ENCODE measurements at regions not wholly inside any gene's neighbourhood (a gene's known extent, or its start where the extent isn't known, plus 50 kb on each side); places are given as distances from the start of the nearest gene placed in this dataset.
"Not testable (repeated sequence)": the region's sequence is repeated elsewhere in the genome, so short reads cannot be mapped to it uniquely, and the experiment has no call there.

- no peak for DNase-seq (ENCODE audit: low spot score)
Measured at GRCh38 chr16:11416228-11417001, 71.2 kb downstream of the RMI2 start.

GRCh38 chr16:11417487-11417886 lies 72.2 kb downstream of the RMI2 start:
- DNase-seq (ENCODE audit: low spot score): no peak

- DNase-seq (ENCODE audit: low spot score): no peak
Measured at GRCh38 chr16:11418506-11418905, 73.2 kb downstream of the RMI2 start.

- DNase-seq (ENCODE audit: low spot score): not testable (repeated sequence)
Measured at GRCh38 chr16:11420067-11420466, 74.8 kb downstream of the RMI2 start.

GRCh38 chr16:11420895-11421294 lies 75.6 kb downstream of the RMI2 start:
- no peak for DNase-seq (ENCODE audit: low spot score)

GRCh38 chr16:11422381-11423314 lies 77.4 kb downstream of the RMI2 start:
- no peak for DNase-seq (ENCODE audit: low spot score)

- DNase-seq (ENCODE audit: low spot score): no peak
Measured at GRCh38 chr16:11423315-11424117, 78.3 kb downstream of the RMI2 start.

GRCh38 chr16:11424118-11424460 lies 78.8 kb downstream of the RMI2 start:
- no peak for DNase-seq (ENCODE audit: low spot score)

GRCh38 chr16:11425140-11425539 lies 79.9 kb downstream of the RMI2 start:
- DNase-seq (ENCODE audit: low spot score): no peak

- no peak for DNase-seq (ENCODE audit: low spot score)
Measured at GRCh38 chr16:11428623-11428953, 83.3 kb downstream of the RMI2 start.

- DNase-seq (ENCODE audit: low spot score): no peak
Measured at GRCh38 chr16:11429123-11429522, 83.9 kb downstream of the RMI2 start.

- DNase-seq (ENCODE audit: low spot score): no peak
Measured at GRCh38 chr16:11429823-11430222, 84.6 kb downstream of the RMI2 start.

- no peak for DNase-seq (ENCODE audit: low spot score)
Measured at GRCh38 chr16:11430601-11431317, 85.5 kb downstream of the RMI2 start.

- no peak for DNase-seq (ENCODE audit: low spot score)
Measured at GRCh38 chr16:11431915-11432465, 86.7 kb downstream of the RMI2 start.

- no peak for DNase-seq (ENCODE audit: low spot score)
Measured at GRCh38 chr16:11432856-11433395, 87.7 kb downstream of the RMI2 start.

GRCh38 chr16:11435576-11435975 lies 90.3 kb downstream of the RMI2 start:
- DNase-seq (ENCODE audit: low spot score): no peak

- DNase-seq (ENCODE audit: low spot score): no peak
Measured at GRCh38 chr16:11437069-11437468, 91.8 kb downstream of the RMI2 start.

- DNase-seq (ENCODE audit: low spot score): no peak
Measured at GRCh38 chr16:11439790-11440656, 94.8 kb downstream of the RMI2 start.

- no peak for DNase-seq (ENCODE audit: low spot score)
Measured at GRCh38 chr16:11440657-11441012, 95.4 kb downstream of the RMI2 start.

- DNase-seq (ENCODE audit: low spot score): no peak
Measured at GRCh38 chr16:11445486-11445885, 100.2 kb downstream of the RMI2 start.

Measured in germinal center (tissue), 1 donor.